Neural progenitor cell (in vitro differentiated cells): ENCODE measurements at regions not wholly inside any gene's neighbourhood (a gene's known extent, or its start where the extent isn't known, plus 50 kb on each side); places are given as distances from the start of the nearest gene placed in this dataset. TPM values are rescaled to one million over a fixed set of nuclear protein-coding genes. Genes with fewer than 3 reads are reported as not detected.

Experiments used
- DNase-seq: peaks from one replicate; pipeline ENCODE4 v3.0.0-alpha.2; 2016; ENCODE audit warnings: low spot score
- H2AFZ ChIP-seq: fragments of 200-600 bp; sonication (generic); replicated peaks from 2 replicates; pipeline ENCODE4 v1.6.1; 2016; ENCODE audit warnings: antibody characterized with exemption
- H3F3A ChIP-seq: fragments of 200-600 bp; sonication (generic); 2 replicates; pipeline ENCODE4 v1.6.1; 2016; ENCODE audit warnings: antibody characterized with exemption, low read depth
- H3K27ac ChIP-seq: fragments of 200-600 bp; sonication (generic); 2 replicates; pipeline ENCODE4 v1.5.1; 2016; ENCODE audit warnings: mild to moderate bottlenecking
- H3K27me3 ChIP-seq: fragments of 200-600 bp; sonication (generic); 2 replicates; pipeline ENCODE4 v1.6.1; 2016; ENCODE audit warnings: mild to moderate bottlenecking, moderate library complexity
- H3K36me3 ChIP-seq: fragments of 200-600 bp; sonication (generic); 2 replicates; pipeline ENCODE4 v1.5.1; 2016
- H3K4me1 ChIP-seq: fragments of 200-600 bp; sonication (generic); 2 replicates; pipeline ENCODE4 v1.6.1; 2016; ENCODE audit warnings: mixed run types
- H3K4me2 ChIP-seq: fragments of 200-600 bp; sonication (generic); 2 replicates; pipeline ENCODE4 v1.6.1; 2016
- H3K4me3 ChIP-seq: fragments of 200-600 bp; sonication (generic); 2 replicates; pipeline ENCODE4 v1.5.1; 2016
- H3K79me2 ChIP-seq: fragments of 200-600 bp; sonication (generic); 2 replicates; pipeline ENCODE4 v1.6.1; 2016; ENCODE audit warnings: low read depth
- H3K9ac ChIP-seq: fragments of 200-600 bp; sonication (generic); 2 replicates; pipeline ENCODE4 v1.6.1; 2016
- H3K9me3 ChIP-seq: fragments of 200-600 bp; sonication (generic); 2 replicates; pipeline ENCODE4 v1.5.1; 2016; ENCODE audit warnings: low read depth
- H4K20me1 ChIP-seq: fragments of 200-600 bp; sonication (generic); 2 replicates; pipeline ENCODE4 v1.6.1; 2016; ENCODE audit warnings: low read depth
- H3K27ac Mint-ChIP-seq: 3 replicates; pipeline ENCODE4 v1.8.0; 2021; ENCODE audit warnings: mixed read lengths
- H3K27me3 Mint-ChIP-seq: 2 replicates; pipeline ENCODE4 v1.8.0; 2022; ENCODE audit warnings: low read depth, mild to moderate bottlenecking, inconsistent platforms, moderate library complexity, mixed read lengths; ENCODE audit not compliant: insufficient read depth
- H3K36me3 Mint-ChIP-seq: 3 replicates; pipeline ENCODE4 v1.8.0; 2021; ENCODE audit warnings: mixed read lengths
- H3K4me1 Mint-ChIP-seq: 3 replicates; pipeline ENCODE4 v1.8.0; 2021; ENCODE audit warnings: mixed read lengths
- H3K4me3 Mint-ChIP-seq: 3 replicates; pipeline ENCODE4 v1.8.0; 2021; ENCODE audit warnings: mild to moderate bottlenecking, moderate library complexity, mixed read lengths
- H3K9me3 Mint-ChIP-seq: 3 replicates; pipeline ENCODE4 v1.8.0; 2020; ENCODE audit warnings: mixed read lengths
- EZH2 ChIP-seq: fragments of 200-600 bp; sonication (generic); IDR thresholded peaks from 2 replicates; pipeline ENCODE4 v1.6.1; 2017; ENCODE audit warnings: antibody characterized with exemption, mild to moderate bottlenecking, moderate library complexity
- EZH2phosphoT487 ChIP-seq: fragments of 200-600 bp; sonication (generic); IDR thresholded peaks from 2 replicates; pipeline ENCODE4 v1.6.1; 2017; ENCODE audit warnings: antibody characterized with exemption
- small RNA-seq: library from RNA; depleted of rRNA; stranded (forward); fragments of <200 nt; gene quantifications from one replicate; pipeline ENCODE3, GENCODE V24; 2015
- TF ChIP-seq, protein P1 (sequence below): fragments of 200-600 bp; sonication (generic); IDR thresholded peaks from 2 replicates; pipeline ENCODE4 v1.5.1; 2017; ENCODE audit warnings: antibody characterized with exemption, mild to moderate bottlenecking

DNA sequence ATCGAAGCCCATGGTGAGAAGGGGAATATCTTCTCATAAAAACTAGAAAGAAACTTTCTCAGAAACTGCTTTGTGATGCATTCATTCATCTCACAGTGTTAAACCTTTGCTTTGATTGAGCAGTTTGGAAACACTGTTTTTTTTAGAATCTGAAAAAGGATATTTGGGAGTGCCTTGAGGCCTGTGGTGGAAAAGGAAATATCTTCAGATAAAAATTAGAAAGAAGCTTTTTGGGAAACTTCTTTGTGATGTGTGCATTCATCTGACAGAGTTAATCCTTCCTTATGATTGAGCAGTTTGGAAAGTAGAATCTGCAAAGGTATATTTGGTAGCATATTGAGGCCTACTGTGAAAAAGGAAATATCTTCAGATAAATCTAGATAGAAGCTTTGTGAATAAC lies 1594.9 kb downstream of the UQCRFS1 start:
- Mint-ChIP-seq H3K27ac (no peak overlapping the region), H3K4me3 (no peak overlapping the region), H3K27me3 (no peaks in the 10 kb centered on the region), H3K4me1 (no peaks in the 10 kb centered on the region), H3K9me3 (peaks cover 52% of the 10 kb centered on the region), H3K36me3 (no peaks in the 10 kb centered on the region)
- Histone ChIP-seq H3K9me3 (peaks cover 77% of the 10 kb centered on the region), H2AFZ (no peak overlapping the region), H3K36me3 (no peaks in the 10 kb centered on the region), H3K27me3 (no peaks in the 10 kb centered on the region), H3K4me1 (no peaks in the 10 kb centered on the region), H3K27ac (no peak overlapping the region), H4K20me1 (no peaks in the 10 kb centered on the region), H3K4me2 (no peak overlapping the region), H3F3A (no peaks in the 10 kb centered on the region), H3K9ac (no peak overlapping the region), H3K4me3 (no peak overlapping the region), H3K79me2 (no peaks in the 10 kb centered on the region)
- no peak for DNase-seq
- no peak for TF ChIP-seq EZH2phosphoT487
- TF ChIP-seq, protein P1, sequence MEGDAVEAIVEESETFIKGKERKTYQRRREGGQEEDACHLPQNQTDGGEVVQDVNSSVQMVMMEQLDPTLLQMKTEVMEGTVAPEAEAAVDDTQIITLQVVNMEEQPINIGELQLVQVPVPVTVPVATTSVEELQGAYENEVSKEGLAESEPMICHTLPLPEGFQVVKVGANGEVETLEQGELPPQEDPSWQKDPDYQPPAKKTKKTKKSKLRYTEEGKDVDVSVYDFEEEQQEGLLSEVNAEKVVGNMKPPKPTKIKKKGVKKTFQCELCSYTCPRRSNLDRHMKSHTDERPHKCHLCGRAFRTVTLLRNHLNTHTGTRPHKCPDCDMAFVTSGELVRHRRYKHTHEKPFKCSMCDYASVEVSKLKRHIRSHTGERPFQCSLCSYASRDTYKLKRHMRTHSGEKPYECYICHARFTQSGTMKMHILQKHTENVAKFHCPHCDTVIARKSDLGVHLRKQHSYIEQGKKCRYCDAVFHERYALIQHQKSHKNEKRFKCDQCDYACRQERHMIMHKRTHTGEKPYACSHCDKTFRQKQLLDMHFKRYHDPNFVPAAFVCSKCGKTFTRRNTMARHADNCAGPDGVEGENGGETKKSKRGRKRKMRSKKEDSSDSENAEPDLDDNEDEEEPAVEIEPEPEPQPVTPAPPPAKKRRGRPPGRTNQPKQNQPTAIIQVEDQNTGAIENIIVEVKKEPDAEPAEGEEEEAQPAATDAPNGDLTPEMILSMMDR = no peak
- TF ChIP-seq EZH2 = no peak

DNA sequence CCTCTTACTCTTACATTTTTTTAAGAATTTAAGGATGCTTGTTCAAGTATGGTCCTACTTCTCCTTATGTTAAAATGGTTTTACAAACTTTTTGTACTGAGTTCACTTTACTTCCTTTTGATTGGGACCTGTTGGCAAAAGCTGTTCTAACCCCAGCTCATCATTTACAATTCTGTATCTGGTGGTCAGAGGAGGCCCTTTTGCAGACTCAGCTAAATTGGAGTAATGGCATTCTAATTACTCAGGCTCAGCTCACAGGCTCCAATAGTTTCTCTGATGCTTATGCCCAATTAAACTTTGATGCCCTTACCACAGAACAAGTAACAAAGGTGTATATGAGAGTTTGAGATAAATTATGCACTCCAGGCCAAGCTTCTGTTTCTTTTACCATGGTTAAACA lies 1632.0 kb downstream of the UQCRFS1 start:
- Histone ChIP-seq H3K4me3 (no peak overlapping the region), H3K9ac (no peak overlapping the region), H3K79me2 (no peaks in the 10 kb centered on the region), H2AFZ (no peak overlapping the region), H3K4me2 (no peak overlapping the region), H3K27me3 (no peaks in the 10 kb centered on the region), H3K4me1 (no peaks in the 10 kb centered on the region), H4K20me1 (no peaks in the 10 kb centered on the region), H3K27ac (no peak overlapping the region), H3F3A (no peaks in the 10 kb centered on the region), H3K36me3 (no peaks in the 10 kb centered on the region), H3K9me3 (peaks cover 46% of the 10 kb centered on the region)
- no peak for DNase-seq
- H3K27me3 Mint-ChIP-seq = no peaks in the 10 kb centered on the region
- TF ChIP-seq EZH2 = no peak
- no peak for TF ChIP-seq EZH2phosphoT487
- TF ChIP-seq, protein P1 = no peak
- no peaks in the 10 kb centered on the region for H3K4me1 Mint-ChIP-seq
- no peak overlapping the region for H3K27ac Mint-ChIP-seq
- no peaks in the 10 kb centered on the region for H3K36me3 Mint-ChIP-seq
- no peak overlapping the region for H3K4me3 Mint-ChIP-seq
- peaks cover 42% of the 10 kb centered on the region for H3K9me3 Mint-ChIP-seq

Small RNA genes lying in the stretch of these regions (small RNA-seq; reads per million reads assigned to genes)
- gene AC006504.6 = not detected
- not detected for gene RNA5SP470
